ENCODE measurements at regions not wholly inside any gene's neighbourhood (a gene's known extent, or its start where the extent isn't known, plus 50 kb on each side); places are given as distances from the start of the nearest gene placed in this dataset.

DNA sequence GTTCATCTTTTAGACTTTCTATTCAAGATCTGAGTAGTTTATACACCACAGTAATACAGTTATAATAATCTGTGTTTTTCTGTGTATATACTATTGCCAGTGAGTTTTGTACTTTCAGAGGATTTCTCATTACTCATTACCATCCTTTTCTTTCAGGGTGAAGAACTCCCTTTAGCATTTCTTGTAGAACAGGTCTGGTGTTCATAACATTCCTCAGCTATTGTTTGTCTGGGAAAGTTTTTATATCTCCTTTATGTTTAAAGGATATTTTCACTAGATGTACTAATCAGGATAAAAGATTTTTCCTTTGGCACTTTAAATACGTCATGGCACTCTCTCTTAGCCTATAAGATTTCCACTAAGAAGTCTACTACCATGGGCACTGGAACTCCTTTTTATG is 705.5 kb downstream of the SLC4A3 start:
- TF ChIP-seq, protein P1, sequence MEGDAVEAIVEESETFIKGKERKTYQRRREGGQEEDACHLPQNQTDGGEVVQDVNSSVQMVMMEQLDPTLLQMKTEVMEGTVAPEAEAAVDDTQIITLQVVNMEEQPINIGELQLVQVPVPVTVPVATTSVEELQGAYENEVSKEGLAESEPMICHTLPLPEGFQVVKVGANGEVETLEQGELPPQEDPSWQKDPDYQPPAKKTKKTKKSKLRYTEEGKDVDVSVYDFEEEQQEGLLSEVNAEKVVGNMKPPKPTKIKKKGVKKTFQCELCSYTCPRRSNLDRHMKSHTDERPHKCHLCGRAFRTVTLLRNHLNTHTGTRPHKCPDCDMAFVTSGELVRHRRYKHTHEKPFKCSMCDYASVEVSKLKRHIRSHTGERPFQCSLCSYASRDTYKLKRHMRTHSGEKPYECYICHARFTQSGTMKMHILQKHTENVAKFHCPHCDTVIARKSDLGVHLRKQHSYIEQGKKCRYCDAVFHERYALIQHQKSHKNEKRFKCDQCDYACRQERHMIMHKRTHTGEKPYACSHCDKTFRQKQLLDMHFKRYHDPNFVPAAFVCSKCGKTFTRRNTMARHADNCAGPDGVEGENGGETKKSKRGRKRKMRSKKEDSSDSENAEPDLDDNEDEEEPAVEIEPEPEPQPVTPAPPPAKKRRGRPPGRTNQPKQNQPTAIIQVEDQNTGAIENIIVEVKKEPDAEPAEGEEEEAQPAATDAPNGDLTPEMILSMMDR (IDR thresholded peaks at IDR 0.05) = no peak
- no peak for TF ChIP-seq ZFX (IDR thresholded peaks at IDR 0.05; ENCODE audit: borderline replicate concordance)

All from 22Rv1 (cell line).